ENCODE measurements at regions not wholly inside any gene's neighbourhood (a gene's known extent, or its start where the extent isn't known, plus 50 kb on each side); places are given as distances from the start of the nearest gene placed in this dataset.

GRCh38 chr1:5701642-5702041 is 290.6 kb downstream of the NPHP4 start:
- H3K4me3 ChIP-seq = no peak overlapping the region
- no peaks in the 10 kb centered on the region for H3K27me3 ChIP-seq
- TF ChIP-seq CTCF (IDR thresholded peaks at IDR 0.05) (no peak), POLR2A (IDR thresholded peaks at IDR 0.05) (no peak)
- intact Hi-C loops (cut with DNase I) = no loop called here
- ATAC-seq = no peak
- no peak overlapping the region for H3K27ac ChIP-seq
- no peak for DNase-seq
- H3K9me3 ChIP-seq = peaks cover 0 to 10% (median 0%) of the 10 kb centered on the region in 3 donors
- no peaks in the 10 kb centered on the region for H3K36me3 ChIP-seq (replicated peaks in 1 of 2; ENCODE audit: insufficient read depth in 1 of 2, low read depth in 2 of 2)
- WGBS, 2 donors = 75% methylated on average over 4 of the region's 4 CpGs
- H3K4me1 ChIP-seq = no peaks in the 10 kb centered on the region

- DNase-seq (no peak), ATAC-seq (no peak)
- TF ChIP-seq POLR2A (IDR thresholded peaks at IDR 0.05) (no peak), CTCF (IDR thresholded peaks at IDR 0.05) (no peak)
- H3K4me1 ChIP-seq = no peaks in the 10 kb centered on the region
- H3K27ac ChIP-seq = no peak overlapping the region
- intact Hi-C loops (cut with DNase I) = no loop called here
- no peaks in the 10 kb centered on the region for H3K27me3 ChIP-seq
- no peaks in the 10 kb centered on the region for H3K36me3 ChIP-seq (replicated peaks in 1 of 2; ENCODE audit: insufficient read depth in 1 of 2, low read depth in 2 of 2)
- 57 to 71% methylated on average over 9 of the region's 9 CpGs for WGBS, 2 donors
- no peak overlapping the region for H3K4me3 ChIP-seq
- no peaks in the 10 kb centered on the region for H3K9me3 ChIP-seq
Observed at GRCh38 chr1:5693568-5693967, 298.7 kb downstream of the NPHP4 start.

- Histone ChIP-seq H3K36me3 (replicated peaks in 1 of 2; ENCODE audit: insufficient read depth in 1 of 2, low read depth in 2 of 2) (no peaks in the 10 kb centered on the region), H3K27me3 (no peaks in the 10 kb centered on the region), H3K4me3 (no peak overlapping the region), H3K9me3 (no peaks in the 10 kb centered on the region), H3K4me1 (no peaks in the 10 kb centered on the region), H3K27ac (no peak overlapping the region)
- DNase-seq = no peak
- WGBS, 2 donors = 26 to 42% methylated on average over 4 to 6 of the region's 6 CpGs
- no peak for TF ChIP-seq POLR2A (IDR thresholded peaks at IDR 0.05)
- TF ChIP-seq CTCF (IDR thresholded peaks at IDR 0.05) = no peak
- ATAC-seq = no peak
- intact Hi-C loops (cut with DNase I) = no loop called here
Observed at GRCh38 chr1:5692664-5693063, 299.6 kb downstream of the NPHP4 start.

- 47 to 48% methylated on average over 20 of the region's 20 CpGs for WGBS, 2 donors
- Histone ChIP-seq H3K4me3 (no peak overlapping the region), H3K36me3 (replicated peaks in 1 of 2; ENCODE audit: insufficient read depth in 1 of 2, low read depth in 2 of 2) (no peaks in the 10 kb centered on the region), H3K9me3 (no peaks in the 10 kb centered on the region), H3K27ac (no peak overlapping the region), H3K4me1 (no peaks in the 10 kb centered on the region), H3K27me3 (no peaks in the 10 kb centered on the region)
- ATAC-seq (no peak), DNase-seq (no peak)
- intact Hi-C loops (cut with DNase I) = no loop called here
- TF ChIP-seq POLR2A (IDR thresholded peaks at IDR 0.05) = no peak
- TF ChIP-seq CTCF (IDR thresholded peaks at IDR 0.05) = no peak
Observed at GRCh38 chr1:5691795-5692509, 300.3 kb downstream of the NPHP4 start.

GRCh38 chr1:5690898-5691297 is 301.3 kb downstream of the NPHP4 start:
- H3K9me3 ChIP-seq = no peaks in the 10 kb centered on the region
- TF ChIP-seq POLR2A (IDR thresholded peaks at IDR 0.05) (no peak), CTCF (IDR thresholded peaks at IDR 0.05) (no peak)
- no peaks in the 10 kb centered on the region for H3K36me3 ChIP-seq (replicated peaks in 1 of 2; ENCODE audit: insufficient read depth in 1 of 2, low read depth in 2 of 2)
- H3K27ac ChIP-seq = no peak overlapping the region
- no peaks in the 10 kb centered on the region for H3K4me1 ChIP-seq
- no peaks in the 10 kb centered on the region for H3K27me3 ChIP-seq
- WGBS, 2 donors = 51% methylated on average over 13 of the region's 13 CpGs
- H3K4me3 ChIP-seq = no peak overlapping the region
- intact Hi-C loops (cut with DNase I) = no loop called here
- DNase-seq (no peak), ATAC-seq (no peak)

Measured in body of pancreas (tissue), 4 donors.